GM18502 (cell line): ENCODE measurements at regions not wholly inside any gene's neighbourhood (a gene's known extent, or its start where the extent isn't known, plus 50 kb on each side); places are given as distances from the start of the nearest gene placed in this dataset.
"Not testable (repeated sequence)": the region's sequence is repeated elsewhere in the genome, so short reads cannot be mapped to it uniquely, and the experiment has no call there.

Source experiments
- ATAC-seq: cut with Tn5 transposase; IDR thresholded peaks from one replicate; pipeline ENCODE4 v1.9.1; 2021; ENCODE audit warnings: mild to moderate bottlenecking; ENCODE audit not compliant: unreplicated experiment, poor library complexity

DNA sequence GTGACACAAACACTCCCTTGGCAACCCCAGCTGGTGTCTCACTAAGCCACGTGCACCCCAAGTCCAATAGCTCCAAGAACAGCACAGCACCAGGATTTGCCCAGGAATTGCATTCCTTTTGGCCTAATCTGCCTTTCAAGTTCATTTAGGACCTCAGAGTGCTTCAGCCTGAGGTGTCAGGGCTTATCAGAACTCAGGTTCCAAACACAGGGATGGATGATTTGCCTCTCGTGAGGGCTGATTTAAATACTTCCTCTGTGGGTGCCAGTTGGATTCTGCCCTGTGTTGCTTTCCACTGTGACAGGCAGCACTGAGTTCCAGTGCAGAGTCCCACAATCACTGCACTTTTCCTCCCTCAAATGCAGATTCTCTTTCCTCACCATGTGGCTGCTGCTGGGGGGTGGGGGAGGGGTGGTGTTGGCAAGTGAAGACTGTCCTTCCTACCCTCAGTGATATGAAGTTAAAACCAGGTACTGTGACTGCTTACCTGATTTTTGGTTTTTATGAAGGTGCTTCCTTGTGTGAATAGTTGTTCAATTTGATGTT lies 204.3 kb upstream of the STAC start:
- no peak for ATAC-seq

DNA sequence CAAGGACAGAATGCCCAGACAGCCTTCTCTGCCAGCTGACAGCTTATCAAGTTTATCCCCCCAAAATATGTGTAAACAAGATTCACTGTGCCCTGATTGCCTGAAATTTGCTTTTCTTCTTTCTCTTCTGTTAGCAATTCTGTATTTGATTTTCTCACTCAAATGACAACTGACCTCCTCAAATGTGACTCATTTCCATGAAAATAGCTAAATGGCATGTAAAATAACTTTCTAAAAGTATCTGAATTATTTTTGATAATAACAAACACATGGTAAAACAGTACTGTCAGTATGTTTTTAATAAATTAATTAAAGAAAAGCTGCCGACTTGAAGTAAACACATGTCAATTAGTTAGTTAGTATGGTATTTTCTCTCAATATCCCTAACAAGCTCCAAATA lies 202.3 kb upstream of the STAC start:
- no peak for ATAC-seq

DNA sequence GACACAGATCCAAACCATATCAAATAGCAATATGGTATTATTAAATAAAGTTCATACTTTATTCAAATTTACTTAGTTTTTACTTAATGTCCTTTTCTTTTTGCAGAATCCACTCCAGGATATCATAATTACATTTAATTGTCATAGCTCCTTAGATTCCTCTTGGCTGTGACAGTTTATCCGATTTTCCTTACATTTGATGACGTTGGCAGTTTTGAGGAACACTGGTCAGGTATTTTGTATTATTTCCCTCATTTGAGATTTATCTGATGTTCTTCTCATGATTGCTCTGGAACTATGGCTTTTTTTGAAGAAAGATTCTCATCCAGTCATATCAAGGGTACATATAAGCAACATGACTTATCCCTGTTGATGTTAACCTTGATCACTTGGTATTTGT lies 198.3 kb upstream of the STAC start:
- no peak for ATAC-seq

DNA sequence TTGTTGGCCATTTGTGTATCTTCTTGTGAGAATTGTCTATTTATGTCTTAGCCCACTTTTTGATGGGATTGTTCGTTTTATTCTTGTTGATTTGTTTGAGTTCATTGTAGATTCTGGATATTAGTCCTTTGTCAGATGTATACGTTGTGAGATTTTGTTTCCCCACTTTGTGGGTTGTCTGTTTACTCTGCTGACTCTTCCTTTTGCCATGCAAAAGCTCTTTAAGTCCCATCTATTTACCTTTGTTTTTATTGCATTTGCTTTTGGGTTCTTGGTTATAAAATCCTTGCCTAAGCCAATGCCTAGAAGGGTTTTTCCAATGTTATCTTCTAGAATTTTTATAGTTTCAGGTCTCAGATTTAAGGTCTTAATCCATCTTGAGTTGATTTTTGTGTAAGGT lies 193.1 kb upstream of the STAC start:
- ATAC-seq = not testable (repeated sequence)

DNA sequence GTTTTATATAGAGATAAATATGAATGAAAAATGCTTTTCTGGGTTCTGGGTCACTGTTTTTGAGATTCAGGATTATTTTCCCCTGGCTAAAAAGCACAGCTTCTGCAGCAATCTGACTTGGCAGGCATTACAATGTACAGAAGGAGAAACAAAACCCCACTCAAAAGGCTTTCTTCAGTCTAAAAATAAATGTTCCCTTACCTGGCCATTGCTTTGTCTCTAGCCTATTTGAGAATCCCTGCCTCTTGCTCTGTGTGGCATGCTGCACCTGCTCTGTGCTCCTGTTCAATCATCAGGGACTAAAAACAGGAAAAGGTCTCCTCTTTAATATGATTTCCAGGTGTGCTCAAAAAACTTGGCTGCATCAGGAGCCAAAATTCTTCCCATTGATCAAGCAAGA lies 187.4 kb upstream of the STAC start:
- ATAC-seq = no peak

GRCh38 chr3:36193448-36193847 lies 186.9 kb upstream of the STAC start:
- ATAC-seq = no peak

GRCh38 chr3:36196058-36196457 lies 184.2 kb upstream of the STAC start:
- ATAC-seq = no peak

- ATAC-seq = no peak
These were observed 183.2 kb upstream of the STAC start for GRCh38 chr3:36197151-36197550.

GRCh38 chr3:36201546-36201945 lies 178.8 kb upstream of the STAC start:
- no peak for ATAC-seq

DNA sequence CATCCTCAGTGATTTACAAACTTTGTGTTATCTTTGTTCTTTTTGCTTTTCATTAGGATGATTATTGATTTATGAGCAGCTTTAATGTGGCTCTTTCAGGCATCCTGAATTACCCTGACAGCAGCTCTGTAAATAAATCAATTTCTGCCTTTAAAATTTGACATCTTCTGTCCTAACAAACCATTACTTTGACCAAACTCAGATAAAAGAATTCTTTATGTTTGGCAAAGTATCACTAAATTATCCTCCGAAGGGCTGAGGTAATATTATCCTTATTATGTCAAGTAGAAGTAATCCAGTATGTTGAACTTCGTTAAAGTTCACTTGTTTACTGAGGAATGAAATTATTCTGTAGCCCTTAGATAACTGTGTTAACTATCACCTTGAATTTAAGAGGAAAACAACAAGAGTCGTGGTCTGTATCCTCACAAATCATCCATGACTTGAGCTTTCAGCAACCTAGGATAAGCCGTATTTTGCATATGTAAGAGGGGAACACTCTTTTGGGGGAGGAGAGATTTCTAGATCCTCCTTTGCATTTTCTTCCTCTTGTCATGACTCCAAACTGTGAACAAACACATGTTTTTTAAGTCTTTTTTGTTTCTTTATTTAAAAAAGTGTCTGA lies 173.2 kb upstream of the STAC start:
- no peak for ATAC-seq

- no peak for ATAC-seq
These were observed 169.3 kb upstream of the STAC start for GRCh38 chr3:36210840-36211651.

GRCh38 chr3:36211652-36211999 lies 168.7 kb upstream of the STAC start:
- ATAC-seq = no peak

GRCh38 chr3:36212251-36212650 lies 168.1 kb upstream of the STAC start:
- ATAC-seq = no peak

- no peak for ATAC-seq
These were observed 165.8 kb upstream of the STAC start for GRCh38 chr3:36214460-36214859.

- no peak for ATAC-seq
These were observed 165.1 kb upstream of the STAC start for GRCh38 chr3:36215241-36215640.

DNA sequence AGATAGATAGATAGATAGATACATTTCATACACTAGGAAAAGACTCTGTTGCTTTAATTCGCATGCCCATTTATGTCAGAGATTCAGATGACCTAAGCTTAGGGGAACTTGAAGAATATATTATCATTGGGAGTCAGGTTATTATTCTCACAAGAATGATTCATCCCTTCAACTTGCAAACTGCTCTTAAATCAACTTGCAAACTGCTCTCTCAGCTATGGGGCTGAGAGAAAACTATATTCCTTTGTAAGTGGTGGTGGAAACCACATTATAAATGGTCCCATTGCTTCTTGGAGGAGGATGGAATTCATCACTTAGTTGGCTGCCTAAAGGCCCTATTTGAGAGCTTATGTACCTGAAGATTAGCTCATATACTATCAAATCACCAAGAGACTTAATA lies 160.9 kb upstream of the STAC start:
- ATAC-seq = no peak

DNA sequence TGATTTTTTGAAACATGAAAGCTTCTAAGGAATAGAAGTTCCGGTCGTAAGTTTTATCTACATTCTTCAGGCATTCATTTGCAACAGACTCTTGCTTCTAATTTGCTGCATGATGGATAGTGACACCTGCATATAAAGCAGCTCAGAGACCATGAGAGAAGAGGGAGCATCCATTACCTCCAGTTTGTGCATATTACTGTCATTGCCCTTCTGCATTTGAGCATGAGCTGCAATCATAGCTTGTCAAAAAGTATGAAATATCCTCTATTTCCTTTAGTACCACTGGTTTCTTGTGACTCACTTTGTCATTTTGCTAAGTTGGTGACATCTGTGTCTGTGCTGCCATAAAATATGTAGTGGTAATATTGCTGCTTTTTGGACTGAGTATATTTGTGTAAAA lies 160.1 kb upstream of the STAC start:
- ATAC-seq = no peak

- no peak for ATAC-seq
These were observed 158.3 kb upstream of the STAC start for GRCh38 chr3:36221975-36222374.

GRCh38 chr3:36227980-36228379 lies 152.3 kb upstream of the STAC start:
- no peak for ATAC-seq

- ATAC-seq = no peak
These were observed 150.8 kb upstream of the STAC start for GRCh38 chr3:36229496-36229895.

- ATAC-seq = no peak
These were observed 147.4 kb upstream of the STAC start for GRCh38 chr3:36232797-36233489.
